IMR-90 (cell line): ENCODE measurements at regions not wholly inside any gene's neighbourhood (a gene's known extent, or its start where the extent isn't known, plus 50 kb on each side); places are given as distances from the start of the nearest gene placed in this dataset.
A peak's percentile ranks its signal among the peaks of the same experiment; 100 is the strongest.

Experiments used
- ATAC-seq: fragments of 200-7000 bp; cut with Tn5 transposase; 2 replicates; pipeline ENCODE4 v1.9.1; 2020; ENCODE audit warnings: low read depth, mild to moderate bottlenecking, moderate library complexity
- BruUV-seq: library from RNA; stranded (reverse); fragments of 400-500 nt; replicated peaks from 2 replicates; lab custom pipeline; 2021; lab: Mats Ljungman, UMichigan
- CTCF ChIA-PET: fragments of 300-600 bp; formaldehyde crosslinking; extraction: SDS; loops from one replicate; lab custom pipeline; 2021; ENCODE audit warnings: antibody characterized with exemption; lab: Yijun Ruan, JAX
- POLR2A ChIA-PET: fragments of 300-600 bp; sonication (Branson Sonifier 250); formaldehyde crosslinking; loops from one replicate; lab custom pipeline; 2022; ENCODE audit warnings: antibody characterized with exemption; ENCODE audit not compliant: unreplicated experiment; lab: Charles Lee
- DNase-seq: peaks from one replicate; pipeline ENCODE4 v3.0.0; 2013
- H2AFZ ChIP-seq: replicated peaks from 2 replicates; pipeline ENCODE3; 2013; ENCODE audit warnings: low read length, mild to moderate bottlenecking; ENCODE audit not compliant: poor library complexity
- H2AK5ac ChIP-seq: 2 replicates; pipeline ENCODE4 v1.6.1; 2013; ENCODE audit warnings: low read depth, low read length, inconsistent platforms
- H2AK9ac ChIP-seq: replicated peaks from 2 replicates; pipeline ENCODE3; 2013; ENCODE audit warnings: mild to moderate bottlenecking, low read depth, low read length, moderate library complexity; ENCODE audit not compliant: poor library complexity
- H2BK120ac ChIP-seq: 2 replicates; pipeline ENCODE4 v1.6.1; 2013; ENCODE audit warnings: low read depth, low read length, inconsistent platforms
- H2BK15ac ChIP-seq: 3 replicates; pipeline ENCODE4 v1.6.1; 2013; ENCODE audit warnings: low read depth, low read length, inconsistent platforms
- H2BK20ac ChIP-seq: 2 replicates; pipeline ENCODE4 v1.6.1; 2013; ENCODE audit warnings: low read depth, mild to moderate bottlenecking, inconsistent platforms, low read length, moderate library complexity
- H2BK5ac ChIP-seq: 2 replicates; pipeline ENCODE4 v1.6.1; 2013; ENCODE audit warnings: mild to moderate bottlenecking, low read depth, low read length, inconsistent platforms; ENCODE audit not compliant: poor library complexity, severe bottlenecking
- H3K14ac ChIP-seq: replicated peaks from 2 replicates; pipeline ENCODE4 v1.6.1; 2013; ENCODE audit warnings: low read depth, low read length, inconsistent platforms
- H3K18ac ChIP-seq: 2 replicates; pipeline ENCODE4 v1.6.1; 2013; ENCODE audit warnings: low read depth, low read length, control low read depth
- H3K23ac ChIP-seq: 2 replicates; pipeline ENCODE4 v1.6.1; 2013; ENCODE audit warnings: low read depth, low read length, inconsistent platforms
- H3K27ac ChIP-seq: 2 replicates; pipeline ENCODE4 v1.5.1; 2013; ENCODE audit warnings: mild to moderate bottlenecking, control low read depth, low read length; ENCODE audit not compliant: insufficient read depth
- H3K27me3 ChIP-seq: 2 replicates; pipeline ENCODE4 v1.6.1; 2013; ENCODE audit warnings: low read length; ENCODE audit not compliant: control insufficient read depth, insufficient read depth
- H3K36me3 ChIP-seq: 2 replicates; pipeline ENCODE4 v1.6.1; 2013; ENCODE audit warnings: low read length, mixed read lengths; ENCODE audit not compliant: control insufficient read depth, insufficient read depth
- H3K4ac ChIP-seq: 2 replicates; pipeline ENCODE4 v1.6.1; 2013; ENCODE audit warnings: low read depth, low read length, inconsistent platforms
- H3K4me1 ChIP-seq: 2 replicates; pipeline ENCODE4 v1.6.1; 2013; ENCODE audit warnings: low read length, mixed read lengths; ENCODE audit not compliant: control insufficient read depth, insufficient read depth
- H3K4me2 ChIP-seq: 2 replicates; pipeline ENCODE4 v1.6.1; 2013; ENCODE audit warnings: low read depth, mild to moderate bottlenecking, control low read depth, low read length, moderate library complexity
- H3K4me3 ChIP-seq: 2 replicates; pipeline ENCODE4 v1.5.1; 2013; ENCODE audit warnings: low read depth, mild to moderate bottlenecking, control low read depth, low read length, moderate library complexity; ENCODE audit not compliant: insufficient read depth
- H3K56ac ChIP-seq: 2 replicates; pipeline ENCODE4 v1.6.1; 2013; ENCODE audit warnings: low read length, inconsistent platforms; ENCODE audit not compliant: insufficient read depth; ENCODE audit errors: extremely low read depth
- H3K79me1 ChIP-seq, 2 experiments: 2 replicates each; pipeline ENCODE4 v1.6.1; 2013; ENCODE audit warnings: low read length in 2 of 2, inconsistent platforms in 1 of 2, low read depth in 1 of 2
- H3K9ac ChIP-seq: 2 replicates; pipeline ENCODE4 v1.6.1; 2013; ENCODE audit warnings: low read depth, low read length, control low read depth
- H3K9me1 ChIP-seq: 2 replicates; pipeline ENCODE4 v1.6.1; 2013; ENCODE audit warnings: low read length, inconsistent platforms; ENCODE audit not compliant: insufficient read depth
- H3K9me3 ChIP-seq: 2 replicates; pipeline ENCODE4 v1.6.1; 2013; ENCODE audit warnings: low read length; ENCODE audit not compliant: control insufficient read depth, insufficient read depth
- H4K20me1 ChIP-seq: 2 replicates; pipeline ENCODE4 v1.6.1; 2013; ENCODE audit warnings: low read length, inconsistent platforms; ENCODE audit not compliant: insufficient read depth
- H4K5ac ChIP-seq: 2 replicates; pipeline ENCODE4 v1.6.1; 2013; ENCODE audit warnings: mild to moderate bottlenecking, low read depth, low read length, control low read depth
- H4K8ac ChIP-seq, 2 experiments: 2 replicates each; pipeline ENCODE4 v1.6.1; 2013; ENCODE audit warnings: low read depth in 2 of 2, low read length in 2 of 2, control low read depth in 1 of 2, inconsistent platforms in 1 of 2
- H4K91ac ChIP-seq: 2 replicates; pipeline ENCODE4 v1.6.1; 2013; ENCODE audit warnings: low read depth, low read length, inconsistent platforms; ENCODE audit not compliant: insufficient read depth
- BHLHE40 ChIP-seq: fragments of 150-350 bp; IDR thresholded peaks from 2 replicates; pipeline ENCODE4 v1.6.1; 2016; ENCODE audit warnings: mild to moderate bottlenecking, low read depth, low read length
- CEBPB ChIP-seq: IDR thresholded peaks from 2 replicates; pipeline ENCODE4 v1.6.1; 2012; ENCODE audit warnings: low read depth, low read length, improper control_type of control experiment
- CHD1 ChIP-seq: IDR thresholded peaks from 2 replicates; pipeline ENCODE4 v1.6.1; 2012; ENCODE audit warnings: low read depth, low read length, improper control_type of control experiment
- FOS ChIP-seq: fragments of 150-350 bp; IDR thresholded peaks from 2 replicates; pipeline ENCODE4 v1.6.1; 2016; ENCODE audit warnings: low read depth, low read length
- MAFK ChIP-seq: IDR thresholded peaks from 2 replicates; pipeline ENCODE4 v1.6.1; 2012; ENCODE audit warnings: low read depth, low read length, improper control_type of control experiment
- MAZ ChIP-seq: IDR thresholded peaks from 2 replicates; pipeline ENCODE4 v1.6.1; 2012; ENCODE audit warnings: low read depth, mild to moderate bottlenecking, low read length, improper control_type of control experiment, moderate library complexity, borderline replicate concordance
- NFE2L2 ChIP-seq: fragments of 150-350 bp; IDR thresholded peaks from 2 replicates; pipeline ENCODE4 v1.6.1; 2016; ENCODE audit warnings: low read depth, mild to moderate bottlenecking, low read length
- POLR2A ChIP-seq: IDR thresholded peaks from 2 replicates; pipeline ENCODE4 v1.6.1; 2012; ENCODE audit warnings: mild to moderate bottlenecking, low read depth, low read length
- RAD21 ChIP-seq: IDR thresholded peaks from 2 replicates; pipeline ENCODE4 v1.6.1; 2012; ENCODE audit warnings: low read length, improper control_type of control experiment
- RCOR1 ChIP-seq: IDR thresholded peaks from 2 replicates; pipeline ENCODE4 v1.6.1; 2012; ENCODE audit warnings: mild to moderate bottlenecking, low read length, improper control_type of control experiment; ENCODE audit not compliant: insufficient replicate concordance
- RFX5 ChIP-seq: IDR thresholded peaks from 2 replicates; pipeline ENCODE4 v1.8.0; 2012; ENCODE audit warnings: low read depth, mild to moderate bottlenecking, low read length, moderate library complexity
- SMC3 ChIP-seq: fragments of 150-350 bp; IDR thresholded peaks from 2 replicates; pipeline ENCODE4 v1.6.1; 2016; ENCODE audit warnings: low read depth, mild to moderate bottlenecking, antibody characterized with exemption, low read length, moderate library complexity
- WGBS, 2 experiments: methylation state at CpG; one replicate each; pipeline versions ENCODE4 v1.1.5 to v1.1.7; 2013; ENCODE audit warnings: missing lambda C conversion rate in 2 of 2; ENCODE audit not compliant: insufficient read length in 1 of 2; ENCODE audit errors: extremely low coverage in 2 of 2; 5-methylcytosine and 5-hydroxymethylcytosine counted together
- dilution Hi-C: fragments of 300-500 bp; cut with HindIII; formaldehyde crosslinking; loops from one replicate; pipeline ENCODE4 v1.14.3; 2018; ENCODE audit warnings: low sequenced_read_pairs; ENCODE audit not compliant: unreplicated experiment
- in situ Hi-C: fragments of 300-500 bp; cut with MboI; formaldehyde crosslinking; loops from 3 replicates; pipeline ENCODE4 v1.14.3; 2019; ENCODE audit warnings: low sequenced_read_pairs, inconsistent platforms, mixed read lengths
- intact Hi-C: fragments of 100-400 bp; cut with micrococcal nuclease; formaldehyde crosslinking; loops from 2 replicates; pipeline ENCODE4 v1.10.0; 2022
- TF ChIP-seq, protein P1 (sequence below): conservative IDR thresholded peaks from 2 replicates; pipeline ENCODE4 v1.5.1; 2012; ENCODE audit warnings: mild to moderate bottlenecking, low read depth, low read length, improper control_type of control experiment
- TF ChIP-seq, protein P2 (sequence below): fragments of 150-350 bp; IDR thresholded peaks from 2 replicates; pipeline ENCODE4 v1.6.1; 2017; ENCODE audit warnings: mild to moderate bottlenecking, antibody characterized with exemption, low read length, low read depth
- TF ChIP-seq, protein P3 (sequence below): fragments of 150-350 bp; IDR thresholded peaks from 2 replicates; pipeline ENCODE4 v1.6.1; 2016; ENCODE audit warnings: low read depth, mild to moderate bottlenecking, low read length, moderate library complexity, borderline replicate concordance

DNA sequence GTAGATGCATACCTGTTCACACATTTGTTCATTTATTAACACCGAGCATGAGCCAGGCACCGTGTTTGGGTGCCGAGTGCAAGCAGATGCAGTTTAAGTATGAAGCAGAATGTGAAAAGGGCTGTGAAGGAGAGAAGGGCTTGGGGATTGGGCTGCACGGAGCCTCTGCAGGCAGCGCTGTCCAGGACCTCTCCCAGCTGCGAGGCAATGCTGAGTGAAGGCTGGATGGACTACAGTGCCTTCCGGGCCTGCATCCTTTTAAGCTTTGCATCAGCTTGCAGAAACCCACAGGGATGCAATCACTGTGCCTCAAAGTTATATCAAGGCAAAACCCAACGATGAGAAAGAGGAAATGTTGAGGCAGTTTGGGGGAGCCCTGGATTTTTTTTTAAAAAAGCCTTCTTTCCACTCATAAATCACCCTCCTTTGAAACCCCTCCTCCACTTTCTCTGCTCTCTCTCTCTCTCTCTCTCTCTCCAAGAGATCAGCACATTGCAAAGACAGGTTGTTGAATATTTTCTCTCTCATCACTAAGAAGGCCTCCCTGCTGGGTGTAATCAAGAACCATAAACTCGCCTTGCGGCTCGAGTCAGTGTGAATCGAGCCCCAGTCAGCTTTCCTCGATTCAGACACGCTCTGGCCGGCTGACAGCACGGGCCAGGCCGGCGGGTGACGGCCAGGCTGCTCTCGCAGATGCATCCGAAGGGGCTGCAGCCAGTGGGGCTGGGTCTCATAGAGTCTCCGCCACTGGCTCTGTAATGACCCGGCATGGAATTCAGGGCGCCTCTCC is 89.2 kb upstream of the POU3F1 start:
- Histone ChIP-seq H3K27ac (no peak overlapping the region), H3K79me1 (no peaks in the 10 kb centered on the region), H3K9me3 (no peaks in the 10 kb centered on the region), H2AK9ac (no peak overlapping the region), H2AK5ac (no peak overlapping the region), H3K36me3 (no peaks in the 10 kb centered on the region), H3K4me2 (no peak overlapping the region), H3K14ac (no peak overlapping the region), H4K91ac (no peak overlapping the region), H4K5ac (no peak overlapping the region), H3K4ac (no peak overlapping the region), H4K8ac (no peak overlapping the region), H3K56ac (no peak overlapping the region), H3K9ac (no peak overlapping the region), H3K4me1 (peaks cover 11% of the 10 kb centered on the region), H3K18ac (no peak overlapping the region), H3K23ac (no peak overlapping the region), H2BK20ac (no peak overlapping the region), H3K4me3 (no peak overlapping the region), H2BK5ac (no peak overlapping the region), H3K27me3 (peaks cover 44% of the 10 kb centered on the region), H2BK120ac (no peak overlapping the region), H4K20me1 (no peaks in the 10 kb centered on the region), H3K9me1 (peaks cover 6% of the 10 kb centered on the region; the same call in 1 of the 2 replicates), H2BK15ac (no peak overlapping the region), H2AFZ (peak overlapping the region; percentile 34)
- dilution Hi-C loops (no loop called here), intact Hi-C loops (no loop called here), in situ Hi-C loops (no loop called here)
- DNase-seq (no peak), ATAC-seq (no peak)
- CTCF ChIA-PET = interaction anchor here (0.7 kb wide), 1 partner anchor 145 kb away, joined by 4 read pairs; no protein-coding TSS in a partner anchor
- POLR2A ChIA-PET = no interaction called here
- no TSS peak for BruUV-seq
- TF ChIP-seq FOS (no peak), BHLHE40 (no peak), POLR2A (no peak), MAZ (no peak), CHD1 (no peak), RAD21 (no peak), RFX5 (no peak), RCOR1 (no peak), MAFK (no peak), NFE2L2 (no peak), SMC3 (no peak), CEBPB (no peak)
- TF ChIP-seq, protein P1, sequence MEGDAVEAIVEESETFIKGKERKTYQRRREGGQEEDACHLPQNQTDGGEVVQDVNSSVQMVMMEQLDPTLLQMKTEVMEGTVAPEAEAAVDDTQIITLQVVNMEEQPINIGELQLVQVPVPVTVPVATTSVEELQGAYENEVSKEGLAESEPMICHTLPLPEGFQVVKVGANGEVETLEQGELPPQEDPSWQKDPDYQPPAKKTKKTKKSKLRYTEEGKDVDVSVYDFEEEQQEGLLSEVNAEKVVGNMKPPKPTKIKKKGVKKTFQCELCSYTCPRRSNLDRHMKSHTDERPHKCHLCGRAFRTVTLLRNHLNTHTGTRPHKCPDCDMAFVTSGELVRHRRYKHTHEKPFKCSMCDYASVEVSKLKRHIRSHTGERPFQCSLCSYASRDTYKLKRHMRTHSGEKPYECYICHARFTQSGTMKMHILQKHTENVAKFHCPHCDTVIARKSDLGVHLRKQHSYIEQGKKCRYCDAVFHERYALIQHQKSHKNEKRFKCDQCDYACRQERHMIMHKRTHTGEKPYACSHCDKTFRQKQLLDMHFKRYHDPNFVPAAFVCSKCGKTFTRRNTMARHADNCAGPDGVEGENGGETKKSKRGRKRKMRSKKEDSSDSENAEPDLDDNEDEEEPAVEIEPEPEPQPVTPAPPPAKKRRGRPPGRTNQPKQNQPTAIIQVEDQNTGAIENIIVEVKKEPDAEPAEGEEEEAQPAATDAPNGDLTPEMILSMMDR = no peak
- TF ChIP-seq, protein P2, sequence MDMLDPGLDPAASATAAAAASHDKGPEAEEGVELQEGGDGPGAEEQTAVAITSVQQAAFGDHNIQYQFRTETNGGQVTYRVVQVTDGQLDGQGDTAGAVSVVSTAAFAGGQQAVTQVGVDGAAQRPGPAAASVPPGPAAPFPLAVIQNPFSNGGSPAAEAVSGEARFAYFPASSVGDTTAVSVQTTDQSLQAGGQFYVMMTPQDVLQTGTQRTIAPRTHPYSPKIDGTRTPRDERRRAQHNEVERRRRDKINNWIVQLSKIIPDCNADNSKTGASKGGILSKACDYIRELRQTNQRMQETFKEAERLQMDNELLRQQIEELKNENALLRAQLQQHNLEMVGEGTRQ = no peak
- TF ChIP-seq, protein P3, sequence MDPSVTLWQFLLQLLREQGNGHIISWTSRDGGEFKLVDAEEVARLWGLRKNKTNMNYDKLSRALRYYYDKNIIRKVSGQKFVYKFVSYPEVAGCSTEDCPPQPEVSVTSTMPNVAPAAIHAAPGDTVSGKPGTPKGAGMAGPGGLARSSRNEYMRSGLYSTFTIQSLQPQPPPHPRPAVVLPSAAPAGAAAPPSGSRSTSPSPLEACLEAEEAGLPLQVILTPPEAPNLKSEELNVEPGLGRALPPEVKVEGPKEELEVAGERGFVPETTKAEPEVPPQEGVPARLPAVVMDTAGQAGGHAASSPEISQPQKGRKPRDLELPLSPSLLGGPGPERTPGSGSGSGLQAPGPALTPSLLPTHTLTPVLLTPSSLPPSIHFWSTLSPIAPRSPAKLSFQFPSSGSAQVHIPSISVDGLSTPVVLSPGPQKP = no peak
- 40% methylated on average over 6 of the region's 24 CpGs; no CpG with 5 or more reads in 1 of the 2 experiments for WGBS, 2 experiments
